Sigmoid colon (tissue), 6 donors: ENCODE measurements at regions not wholly inside any gene's neighbourhood (a gene's known extent, or its start where the extent isn't known, plus 50 kb on each side); places are given as distances from the start of the nearest gene placed in this dataset.

Source experiments
- DNase-seq: peaks from one replicate; pipeline ENCODE4 v3.0.0-alpha.2; 2019
- H3K27ac ChIP-seq, 4 donors: fragments of 200-600 bp; sonication (generic); one replicate each; pipeline ENCODE4 v1.5.1; 2016 to 2019; ENCODE audit warnings: mild to moderate bottlenecking in 1 of 4
- H3K27me3 ChIP-seq, 3 donors: fragments of 200-600 bp; sonication (generic); one replicate each; pipeline ENCODE4 v1.5.1; 2019; ENCODE audit warnings: mild to moderate bottlenecking in 1 of 3
- H3K36me3 ChIP-seq, 4 donors: fragments of 200-600 bp; sonication (generic); one replicate each; pipeline ENCODE4 v1.5.1; 2016 to 2019
- H3K4me1 ChIP-seq, 4 donors: fragments of 200-600 bp; sonication (generic); one replicate each; pipeline ENCODE4 v1.5.1; 2017 to 2019
- H3K4me3 ChIP-seq, 4 donors: fragments of 200-600 bp; sonication (generic); one replicate each; pipeline ENCODE4 v1.5.1; 2017 to 2019; ENCODE audit warnings: mild to moderate bottlenecking in 2 of 4, moderate library complexity in 1 of 4
- H3K9me3 ChIP-seq, 4 donors: fragments of 200-600 bp in 3 of 4; sonication (generic) in 3 of 4; one replicate each; pipeline versions ENCODE4 v1.5.1 to v1.6.1; 2013 to 2019
- CTCF ChIP-seq, 4 experiments: fragments of 450-650 bp in 3 of 4; fragments of 200-600 bp in 1 of 4; IDR thresholded peaks; one replicate each; pipeline ENCODE4 v1.5.1; 2016 to 2019; ENCODE audit warnings: antibody characterized with exemption in 4 of 4, mild to moderate bottlenecking in 3 of 4, moderate library complexity in 2 of 4
- EP300 ChIP-seq, 4 donors: sonication (generic); formaldehyde crosslinking; IDR thresholded peaks; one replicate each; pipeline ENCODE4 v1.6.1; 2017; ENCODE audit warnings: antibody characterized with exemption in 4 of 4
- POLR2A ChIP-seq, 2 donors: fragments of 450-650 bp; IDR thresholded peaks; one replicate each; pipeline ENCODE4 v1.6.1; 2016; ENCODE audit warnings: antibody characterized with exemption in 2 of 2, mild to moderate bottlenecking in 2 of 2, moderate library complexity in 2 of 2
- POLR2AphosphoS5 ChIP-seq, 4 donors: sonication (generic); formaldehyde crosslinking; IDR thresholded peaks; one replicate each; pipeline ENCODE4 v1.6.1; 2017; ENCODE audit warnings: antibody characterized with exemption in 4 of 4
- WGBS, 2 donors: extraction: QIAGEN DNeasy Blood & Tissue Kit; methylation state at CpG; one replicate each; pipeline ENCODE4 v1.1.7; 2013; 5-methylcytosine and 5-hydroxymethylcytosine counted together
- intact Hi-C: fragments of 100-400 bp; cut with DNase I; formaldehyde crosslinking; loops from one replicate; pipeline ENCODE4 v1.15.1; 2023
- donor health status: healthy with polysubstance abuse.
- donor health status: healthy.

- Histone ChIP-seq H3K27me3 (no peaks in the 10 kb centered on the region), H3K9me3 (no peaks in the 10 kb centered on the region), H3K4me1 (no peaks in the 10 kb centered on the region), H3K4me3 (no peak overlapping the region), H3K36me3 (no peaks in the 10 kb centered on the region), H3K27ac (no peak overlapping the region)
- no peak for DNase-seq
- intact Hi-C loops: no loop called here
- TF ChIP-seq POLR2A (IDR thresholded peaks at IDR 0.05): no peak
- no peak for TF ChIP-seq EP300 (IDR thresholded peaks at IDR 0.05)
- no peak for TF ChIP-seq POLR2AphosphoS5 (IDR thresholded peaks at IDR 0.05)
- no peak for TF ChIP-seq CTCF (IDR thresholded peaks at IDR 0.05)
- 81 to 88% methylated on average over 2 of the region's 2 CpGs for WGBS, 2 donors
Observed at GRCh38 chr4:104211657-104212056, 283.0 kb downstream of the CXXC4 start.

GRCh38 chr4:104210420-104210819, 284.3 kb downstream of the CXXC4 start:
- no peak for DNase-seq
- H3K27me3 ChIP-seq: no peaks in the 10 kb centered on the region
- 78 to 79% methylated on average over 4 of the region's 4 CpGs for WGBS, 2 donors
- no peaks in the 10 kb centered on the region for H3K9me3 ChIP-seq
- H3K36me3 ChIP-seq: no peaks in the 10 kb centered on the region
- intact Hi-C loops: no loop called here
- H3K4me1 ChIP-seq: no peaks in the 10 kb centered on the region
- H3K4me3 ChIP-seq: no peak overlapping the region
- no peak overlapping the region for H3K27ac ChIP-seq
- TF ChIP-seq CTCF (IDR thresholded peaks at IDR 0.05) (no peak), EP300 (IDR thresholded peaks at IDR 0.05) (no peak), POLR2A (IDR thresholded peaks at IDR 0.05) (no peak), POLR2AphosphoS5 (IDR thresholded peaks at IDR 0.05) (no peak)

DNA sequence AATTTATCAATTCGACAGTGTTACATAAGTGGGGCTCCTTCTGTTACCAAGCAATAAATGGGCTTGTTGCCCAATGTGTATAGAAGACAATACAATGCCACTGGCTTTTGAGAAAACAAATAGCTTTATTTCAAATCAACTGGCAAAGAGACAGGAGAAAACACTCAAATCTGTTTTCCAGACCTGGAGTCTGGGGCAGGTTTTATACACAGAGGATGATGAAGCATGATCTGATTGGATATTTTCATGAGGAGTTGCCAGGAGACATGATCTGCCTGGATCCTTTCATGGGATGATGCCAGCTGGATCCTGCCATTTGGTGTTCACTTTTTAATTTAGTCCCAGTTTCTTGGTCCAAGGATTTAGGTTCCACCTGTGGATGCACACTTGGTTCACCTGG, 287.9 kb downstream of the CXXC4 start:
- Histone ChIP-seq H3K27ac (no peak overlapping the region), H3K36me3 (no peaks in the 10 kb centered on the region), H3K4me3 (no peak overlapping the region), H3K4me1 (no peaks in the 10 kb centered on the region), H3K9me3 (no peaks in the 10 kb centered on the region), H3K27me3 (no peaks in the 10 kb centered on the region)
- intact Hi-C loops: no loop called here
- no peak for DNase-seq
- TF ChIP-seq POLR2AphosphoS5 (IDR thresholded peaks at IDR 0.05) (no peak), CTCF (IDR thresholded peaks at IDR 0.05) (no peak), POLR2A (IDR thresholded peaks at IDR 0.05) (no peak), EP300 (IDR thresholded peaks at IDR 0.05) (no peak)
- WGBS, 2 donors: 51 to 59% methylated on average over 1 of the region's 1 CpG

DNA sequence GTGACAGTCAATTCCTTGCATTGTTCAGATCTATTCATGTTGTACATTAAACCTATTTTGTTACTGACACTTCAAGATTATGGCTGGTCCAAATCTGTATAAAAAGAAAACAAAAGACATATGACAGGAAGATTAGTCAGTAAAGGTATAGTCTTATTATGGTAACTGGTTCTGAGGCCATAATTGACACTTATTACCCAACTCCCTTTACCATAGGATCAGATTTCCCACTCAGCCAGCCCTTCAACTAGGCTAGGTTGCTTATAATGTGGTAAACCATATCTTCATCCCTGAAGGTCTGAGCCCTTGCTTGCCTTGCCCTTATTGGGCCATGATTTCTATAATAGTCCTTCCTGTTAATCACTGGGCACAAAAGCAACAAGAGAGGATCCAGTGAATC, 289.6 kb downstream of the CXXC4 start:
- no peaks in the 10 kb centered on the region for H3K27me3 ChIP-seq
- no peak overlapping the region for H3K4me3 ChIP-seq
- no peak overlapping the region for H3K27ac ChIP-seq
- no peaks in the 10 kb centered on the region for H3K9me3 ChIP-seq
- TF ChIP-seq CTCF (IDR thresholded peaks at IDR 0.05) (no peak), EP300 (IDR thresholded peaks at IDR 0.05) (no peak), POLR2A (IDR thresholded peaks at IDR 0.05) (no peak), POLR2AphosphoS5 (IDR thresholded peaks at IDR 0.05) (no peak)
- DNase-seq: no peak
- H3K36me3 ChIP-seq: no peaks in the 10 kb centered on the region
- no peaks in the 10 kb centered on the region for H3K4me1 ChIP-seq
- intact Hi-C loops: no loop called here

GRCh38 chr4:104188301-104188700, 306.4 kb downstream of the CXXC4 start:
- WGBS, 2 donors: 0 to 8% methylated on average over 1 of the region's 1 CpG
- Histone ChIP-seq H3K4me1 (peaks cover 0 to 9% (median 0%) of the 10 kb centered on the region in 4 donors), H3K27ac (no peak overlapping the region), H3K4me3 (no peak overlapping the region), H3K9me3 (no peaks in the 10 kb centered on the region), H3K27me3 (no peaks in the 10 kb centered on the region), H3K36me3 (no peaks in the 10 kb centered on the region)
- no peak for DNase-seq
- TF ChIP-seq CTCF (IDR thresholded peaks at IDR 0.05) (no peak), POLR2AphosphoS5 (IDR thresholded peaks at IDR 0.05) (no peak), EP300 (IDR thresholded peaks at IDR 0.05) (no peak), POLR2A (IDR thresholded peaks at IDR 0.05) (no peak)
- intact Hi-C loops: no loop called here
